HG02970 (cell line): ENCODE measurements at regions not wholly inside any gene's neighbourhood (a gene's known extent, or its start where the extent isn't known, plus 50 kb on each side); places are given as distances from the start of the nearest gene placed in this dataset.
"Not testable (repeated sequence)": the region's sequence is repeated elsewhere in the genome, so short reads cannot be mapped to it uniquely, and the experiment has no call there.

Source experiments
- ATAC-seq: cut with Tn5 transposase; IDR thresholded peaks from one replicate; pipeline ENCODE4 v1.9.1; 2021; ENCODE audit warnings: mild to moderate bottlenecking, moderate library complexity, moderate number of reproducible peaks; ENCODE audit not compliant: unreplicated experiment, low FRiP score

- no peak for ATAC-seq
These were observed 207.0 kb upstream of the TBL1X start for GRCh38 chrX:9257718-9258420.

GRCh38 chrX:9258421-9259104 is 206.3 kb upstream of the TBL1X start:
- ATAC-seq = no peak

- no peak for ATAC-seq
These were observed 204.3 kb upstream of the TBL1X start for GRCh38 chrX:9260603-9261002.

GRCh38 chrX:9267415-9267814 is 197.4 kb upstream of the TBL1X start:
- no peak for ATAC-seq

- ATAC-seq = no peak
These were observed 195.7 kb upstream of the TBL1X start for GRCh38 chrX:9269134-9269533.

- no peak for ATAC-seq
These were observed 192.9 kb upstream of the TBL1X start for GRCh38 chrX:9271789-9272525.

- ATAC-seq = no peak
These were observed 191.1 kb upstream of the TBL1X start for GRCh38 chrX:9273744-9274143.

- ATAC-seq = no peak
These were observed 186.2 kb upstream of the TBL1X start for GRCh38 chrX:9278475-9279233.

GRCh38 chrX:9279234-9279544 is 185.7 kb upstream of the TBL1X start:
- no peak for ATAC-seq

GRCh38 chrX:9280831-9281230 is 184.0 kb upstream of the TBL1X start:
- ATAC-seq = no peak

- no peak for ATAC-seq
These were observed 182.5 kb upstream of the TBL1X start for GRCh38 chrX:9282325-9282724.

- no peak for ATAC-seq
These were observed 179.5 kb upstream of the TBL1X start for GRCh38 chrX:9285342-9285771.

- no peak for ATAC-seq
These were observed 178.6 kb upstream of the TBL1X start for GRCh38 chrX:9286234-9286633.

GRCh38 chrX:9291629-9292028 is 173.2 kb upstream of the TBL1X start:
- no peak for ATAC-seq

- no peak for ATAC-seq
These were observed 171.8 kb upstream of the TBL1X start for GRCh38 chrX:9293051-9293496.

- ATAC-seq = no peak
These were observed 171.0 kb upstream of the TBL1X start for GRCh38 chrX:9293903-9294302.

GRCh38 chrX:9295551-9295950 is 169.3 kb upstream of the TBL1X start:
- ATAC-seq = no peak

- no peak for ATAC-seq
These were observed 166.6 kb upstream of the TBL1X start for GRCh38 chrX:9298221-9298620.

- ATAC-seq = not testable (repeated sequence)
These were observed 165.2 kb upstream of the TBL1X start for GRCh38 chrX:9299681-9300080.

GRCh38 chrX:9301836-9302235 is 163.0 kb upstream of the TBL1X start:
- ATAC-seq = no peak

- no peak for ATAC-seq
These were observed 162.5 kb upstream of the TBL1X start for GRCh38 chrX:9302381-9302780.
